Caco-2 (cell line): ENCODE measurements at regions not wholly inside any gene's neighbourhood (a gene's known extent, or its start where the extent isn't known, plus 50 kb on each side); places are given as distances from the start of the nearest gene placed in this dataset.

Experiments
- BruUV-seq: library from RNA; stranded (reverse); fragments of 400-500 nt; replicated peaks from 2 replicates; lab custom pipeline; 2021; lab: Mats Ljungman, UMichigan
- CTCF ChIA-PET: fragments of 300-600 bp; sonication (Branson Sonifier 250); formaldehyde crosslinking; loops from one replicate; lab custom pipeline; 2022; ENCODE audit warnings: antibody characterized with exemption; lab: Charles Lee
- POLR2A ChIA-PET: fragments of 300-600 bp; sonication (Branson Sonifier 250); formaldehyde crosslinking; loops from one replicate; lab custom pipeline; 2022; ENCODE audit warnings: antibody characterized with exemption; lab: Charles Lee
- DNase-seq, 2 experiments: peaks; one replicate each; pipeline versions ENCODE4 v3.0.0 to v3.0.0-alpha.2; 2020 to 2022
- H3K27me3 ChIP-seq: replicated peaks from 2 replicates; pipeline ENCODE4 v1.6.0; 2011; ENCODE audit warnings: low read length; ENCODE audit not compliant: control insufficient read depth, insufficient read depth
- H3K36me3 ChIP-seq: 2 replicates; pipeline ENCODE4 v1.5.1; 2011; ENCODE audit warnings: low read length; ENCODE audit not compliant: control insufficient read depth, insufficient read depth
- H3K4me1 ChIP-seq: fragments of 250-450 bp; sonication (Bioruptor Pico); 2 replicates; pipeline ENCODE4 v1.5.1; 2020; ENCODE audit warnings: mild to moderate bottlenecking
- H3K4me3 ChIP-seq: 2 replicates; pipeline ENCODE4 v1.5.1; 2011; ENCODE audit warnings: low read depth, mild to moderate bottlenecking, control low read depth, low read length
- H3K9me3 ChIP-seq: fragments of 250-450 bp; sonication (Bioruptor Pico); 2 replicates; pipeline ENCODE4 v1.5.1; 2020; ENCODE audit warnings: mild to moderate bottlenecking, moderate library complexity
- H3K27ac Mint-ChIP-seq: one replicate; pipeline ENCODE4 v1.8.0; 2022; ENCODE audit warnings: mixed read lengths; ENCODE audit not compliant: unreplicated experiment
- H3K27me3 Mint-ChIP-seq: one replicate; pipeline ENCODE4 v1.8.0; 2022; ENCODE audit warnings: mixed read lengths; ENCODE audit not compliant: insufficient read depth, unreplicated experiment
- H3K36me3 Mint-ChIP-seq: one replicate; pipeline ENCODE4 v1.8.0; 2022; ENCODE audit warnings: mild to moderate bottlenecking, mixed read lengths; ENCODE audit not compliant: insufficient read depth, unreplicated experiment
- H3K4me1 Mint-ChIP-seq: one replicate; pipeline ENCODE4 v1.8.0; 2022; ENCODE audit warnings: low read depth, mixed read lengths; ENCODE audit not compliant: unreplicated experiment
- H3K4me3 Mint-ChIP-seq: one replicate; pipeline ENCODE4 v1.8.0; 2022; ENCODE audit warnings: mild to moderate bottlenecking, moderate library complexity, mixed read lengths; ENCODE audit not compliant: unreplicated experiment
- H3K9me3 Mint-ChIP-seq: one replicate; pipeline ENCODE4 v1.8.0; 2022; ENCODE audit warnings: mixed read lengths; ENCODE audit not compliant: unreplicated experiment
- intact Hi-C: fragments of 100-400 bp; cut with micrococcal nuclease; formaldehyde crosslinking; loops from one replicate; pipeline ENCODE4 v1.10.0; 2022; ENCODE audit not compliant: unreplicated experiment
- TF ChIP-seq, protein P1 (sequence below), 2 experiments: fragments of 200-600 bp in 1 of 2; IDR thresholded peaks; 1 replicate in 1 of 2; 2 replicates in 1 of 2; pipeline versions ENCODE4 v1.5.1 to v1.8.0; 2011 to 2022; ENCODE audit warnings: antibody characterized with exemption in 1 of 2, control low read depth in 1 of 2, inconsistent platforms in 1 of 2, low read depth in 1 of 2, low read length in 1 of 2, mild to moderate bottlenecking in 1 of 2, moderate library complexity in 1 of 2; ENCODE audit not compliant: insufficient read depth in 1 of 2, severe bottlenecking in 1 of 2, unreplicated experiment in 1 of 2

DNA sequence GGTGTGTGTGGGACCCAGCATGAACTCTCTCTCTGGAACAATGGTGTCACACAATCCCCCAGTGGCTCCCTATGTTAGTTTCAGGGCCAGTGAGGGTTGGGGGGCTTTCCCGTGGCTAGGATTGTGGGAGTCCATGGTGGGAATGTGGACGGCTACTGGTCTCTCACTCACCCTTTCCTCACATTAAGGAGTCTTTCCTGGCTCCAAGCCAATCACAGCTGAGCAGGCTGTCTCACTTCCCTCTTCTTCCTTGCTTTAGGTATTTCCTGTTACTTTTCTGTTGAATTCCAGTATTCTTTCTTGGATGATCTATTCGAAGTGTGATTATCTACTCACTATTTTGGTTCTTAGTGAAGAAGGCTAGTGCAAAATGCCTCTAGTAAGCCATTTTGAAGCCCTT lies 324.4 kb upstream of the MPDZ start:
- ChIA-PET POLR2A (no interaction called here), CTCF (no interaction called here)
- Histone ChIP-seq H3K27me3 (no peaks in the 10 kb centered on the region), H3K9me3 (no peaks in the 10 kb centered on the region), H3K36me3 (no peaks in the 10 kb centered on the region), H3K4me1 (no peaks in the 10 kb centered on the region), H3K4me3 (no peak overlapping the region)
- Mint-ChIP-seq H3K9me3 (no peaks in the 10 kb centered on the region), H3K4me1 (no peaks in the 10 kb centered on the region), H3K27ac (no peak overlapping the region), H3K4me3 (no peak overlapping the region), H3K27me3 (no peaks in the 10 kb centered on the region), H3K36me3 (no peaks in the 10 kb centered on the region)
- TF ChIP-seq, protein P1, sequence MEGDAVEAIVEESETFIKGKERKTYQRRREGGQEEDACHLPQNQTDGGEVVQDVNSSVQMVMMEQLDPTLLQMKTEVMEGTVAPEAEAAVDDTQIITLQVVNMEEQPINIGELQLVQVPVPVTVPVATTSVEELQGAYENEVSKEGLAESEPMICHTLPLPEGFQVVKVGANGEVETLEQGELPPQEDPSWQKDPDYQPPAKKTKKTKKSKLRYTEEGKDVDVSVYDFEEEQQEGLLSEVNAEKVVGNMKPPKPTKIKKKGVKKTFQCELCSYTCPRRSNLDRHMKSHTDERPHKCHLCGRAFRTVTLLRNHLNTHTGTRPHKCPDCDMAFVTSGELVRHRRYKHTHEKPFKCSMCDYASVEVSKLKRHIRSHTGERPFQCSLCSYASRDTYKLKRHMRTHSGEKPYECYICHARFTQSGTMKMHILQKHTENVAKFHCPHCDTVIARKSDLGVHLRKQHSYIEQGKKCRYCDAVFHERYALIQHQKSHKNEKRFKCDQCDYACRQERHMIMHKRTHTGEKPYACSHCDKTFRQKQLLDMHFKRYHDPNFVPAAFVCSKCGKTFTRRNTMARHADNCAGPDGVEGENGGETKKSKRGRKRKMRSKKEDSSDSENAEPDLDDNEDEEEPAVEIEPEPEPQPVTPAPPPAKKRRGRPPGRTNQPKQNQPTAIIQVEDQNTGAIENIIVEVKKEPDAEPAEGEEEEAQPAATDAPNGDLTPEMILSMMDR (IDR thresholded peaks at IDR 0.05; ENCODE audit: insufficient read depth in 1 of 2, low read depth in 1 of 2, low read length in 1 of 2, severe bottlenecking in 1 of 2, unreplicated experiment in 1 of 2), result no peak
- DNase-seq, result no peak
- intact Hi-C loops, result no loop called here
- no TSS peak for BruUV-seq

DNA sequence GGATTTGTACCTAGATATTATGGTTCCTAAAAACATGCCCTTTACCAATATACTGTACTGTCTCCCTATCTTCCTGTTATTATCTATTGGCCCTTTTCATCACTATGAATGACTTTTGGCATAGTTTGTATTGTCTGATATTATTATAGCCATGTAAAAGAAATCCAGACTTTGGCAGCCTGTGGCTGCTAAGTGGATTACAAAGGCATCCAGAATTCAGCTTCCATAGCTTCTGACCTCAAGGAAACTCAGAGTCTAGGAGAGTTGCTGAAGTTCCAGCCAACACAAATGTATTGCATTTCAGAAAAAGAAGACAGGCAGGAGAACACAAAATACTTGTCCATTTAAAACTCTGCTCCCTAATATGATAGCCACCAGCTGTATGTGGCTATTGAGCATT lies 319.2 kb upstream of the MPDZ start:
- H3K9me3 ChIP-seq, result no peaks in the 10 kb centered on the region
- H3K36me3 ChIP-seq, result no peaks in the 10 kb centered on the region
- intact Hi-C loops, result no loop called here
- Mint-ChIP-seq H3K9me3 (no peaks in the 10 kb centered on the region), H3K27ac (no peak overlapping the region), H3K27me3 (no peaks in the 10 kb centered on the region), H3K4me3 (no peak overlapping the region), H3K36me3 (no peaks in the 10 kb centered on the region), H3K4me1 (no peaks in the 10 kb centered on the region)
- no peaks in the 10 kb centered on the region for H3K4me1 ChIP-seq
- H3K4me3 ChIP-seq, result no peak overlapping the region
- ChIA-PET CTCF (no interaction called here), POLR2A (no interaction called here)
- DNase-seq, result no peak
- BruUV-seq, result no TSS peak
- H3K27me3 ChIP-seq, result no peaks in the 10 kb centered on the region
- TF ChIP-seq, protein P1 (IDR thresholded peaks at IDR 0.05; ENCODE audit: insufficient read depth in 1 of 2, low read depth in 1 of 2, low read length in 1 of 2, severe bottlenecking in 1 of 2, unreplicated experiment in 1 of 2), result no peak

DNA sequence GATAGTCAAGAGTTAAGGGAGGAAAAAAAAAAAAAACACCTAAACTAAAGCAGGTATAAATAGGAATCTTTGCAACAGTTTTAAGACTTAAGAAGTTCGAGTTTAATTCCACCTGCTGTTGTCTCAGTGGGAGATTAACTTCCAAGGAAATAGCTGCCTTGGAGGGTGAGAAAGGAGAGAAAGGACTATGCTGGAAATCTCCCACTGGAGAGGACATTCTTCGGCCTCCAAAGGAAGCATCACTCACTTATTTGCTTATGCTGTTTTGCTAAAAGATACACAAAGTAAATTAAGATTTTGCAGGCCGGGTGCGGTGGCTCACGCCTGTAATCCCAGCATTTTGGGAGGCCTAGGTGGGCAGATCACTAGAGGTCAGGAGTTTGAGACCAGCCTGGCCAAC lies 317.9 kb upstream of the MPDZ start:
- Histone ChIP-seq H3K4me3 (no peak overlapping the region), H3K9me3 (no peaks in the 10 kb centered on the region), H3K36me3 (no peaks in the 10 kb centered on the region), H3K27me3 (no peaks in the 10 kb centered on the region), H3K4me1 (no peaks in the 10 kb centered on the region)
- DNase-seq, result no peak
- Mint-ChIP-seq H3K9me3 (no peaks in the 10 kb centered on the region), H3K27me3 (no peaks in the 10 kb centered on the region), H3K4me3 (no peak overlapping the region), H3K4me1 (no peaks in the 10 kb centered on the region), H3K27ac (no peak overlapping the region), H3K36me3 (no peaks in the 10 kb centered on the region)
- ChIA-PET CTCF (no interaction called here), POLR2A (no interaction called here)
- intact Hi-C loops, result no loop called here
- no TSS peak for BruUV-seq
- TF ChIP-seq, protein P1 (IDR thresholded peaks at IDR 0.05; ENCODE audit: insufficient read depth in 1 of 2, low read depth in 1 of 2, low read length in 1 of 2, severe bottlenecking in 1 of 2, unreplicated experiment in 1 of 2), result no peak
